CD14-positive monocyte (primary cell): ENCODE measurements at regions not wholly inside any gene's neighbourhood (a gene's known extent, or its start where the extent isn't known, plus 50 kb on each side); places are given as distances from the start of the nearest gene placed in this dataset.

Source experiments
- DNase-seq, 3 donors: peaks; one replicate each; pipeline ENCODE4 v3.0.0-alpha.2; 2011 to 2022
- H2AFZ ChIP-seq: 2 replicates; pipeline ENCODE4 v1.6.0; 2012; ENCODE audit warnings: mild to moderate bottlenecking, low read depth, low read length, inconsistent platforms; ENCODE audit not compliant: insufficient read depth, poor library complexity, severe bottlenecking
- H3K27ac ChIP-seq, 2 donors: 1 replicate in 1 of 2; 2 replicates in 1 of 2; pipeline ENCODE4 v1.5.1; 2012 to 2013; ENCODE audit warnings: low read length in 2 of 2, control low read depth in 1 of 2, inconsistent platforms in 1 of 2, low read depth in 1 of 2, mild to moderate bottlenecking in 1 of 2
- H3K27me3 ChIP-seq, 2 donors: one replicate each; pipeline versions ENCODE4 v1.6.0 to v1.6.1; 2011 to 2013; ENCODE audit warnings: low read length in 2 of 2; ENCODE audit not compliant: control insufficient read depth in 2 of 2, insufficient read depth in 2 of 2
- H3K36me3 ChIP-seq, 2 donors: replicated peaks in 1 of 2; 1 replicate in 1 of 2; 2 replicates in 1 of 2; pipeline versions ENCODE4 v1.5.1 to v1.6.1; 2012 to 2013; ENCODE audit warnings: low read length in 2 of 2, control low read depth in 1 of 2, inconsistent platforms in 1 of 2, mild to moderate bottlenecking in 1 of 2; ENCODE audit not compliant: insufficient read depth in 2 of 2, control insufficient read depth in 1 of 2
- H3K4me1 ChIP-seq, 2 donors: 1 replicate in 1 of 2; 2 replicates in 1 of 2; pipeline versions ENCODE4 v1.5.1 to v1.6.1; 2012 to 2013; ENCODE audit warnings: low read length in 2 of 2, control low read depth in 1 of 2, inconsistent platforms in 1 of 2, mild to moderate bottlenecking in 1 of 2, moderate library complexity in 1 of 2; ENCODE audit not compliant: insufficient read depth in 2 of 2, control insufficient read depth in 1 of 2
- H3K4me2 ChIP-seq: replicated peaks from 2 replicates; pipeline ENCODE3; 2012; ENCODE audit warnings: low read length, moderate library complexity, mild to moderate bottlenecking; ENCODE audit not compliant: poor library complexity, severe bottlenecking; ENCODE audit errors: extremely low read depth
- H3K4me3 ChIP-seq, 3 experiments: fragments of 200-600 bp in 1 of 3; sonication (generic) in 1 of 3; replicated peaks in 1 of 3; 1 replicate in 2 of 3; 2 replicates in 1 of 3; pipeline ENCODE4 v1.5.1; 2011 to 2013; ENCODE audit warnings: low read length in 3 of 3, mild to moderate bottlenecking in 3 of 3, control low read depth in 2 of 3, low read depth in 2 of 3, inconsistent platforms in 1 of 3, moderate library complexity in 1 of 3
- H3K79me2 ChIP-seq: 2 replicates; pipeline ENCODE4 v1.6.0; 2012; ENCODE audit warnings: mild to moderate bottlenecking, control low read depth, inconsistent platforms, low read length, moderate library complexity; ENCODE audit not compliant: insufficient read depth
- H3K9ac ChIP-seq: 2 replicates; pipeline ENCODE4 v1.6.0; 2017; ENCODE audit warnings: low read length, mild to moderate bottlenecking; ENCODE audit not compliant: insufficient read depth, poor library complexity, severe bottlenecking
- H3K9me3 ChIP-seq, 2 donors: replicated peaks in 1 of 2; 1 replicate in 1 of 2; 2 replicates in 1 of 2; pipeline versions ENCODE4 v1.5.1 to v1.6.1; 2012 to 2013; ENCODE audit warnings: low read length in 2 of 2, control low read depth in 1 of 2; ENCODE audit not compliant: control insufficient read depth in 1 of 2, insufficient read depth in 1 of 2
- H4K20me1 ChIP-seq: 2 replicates; pipeline ENCODE4 v1.6.0; 2012; ENCODE audit warnings: mild to moderate bottlenecking, low read length, control low read depth, moderate library complexity; ENCODE audit not compliant: insufficient read depth
- H3K27ac Mint-ChIP-seq, 7 donors: one replicate each; pipeline ENCODE4 v1.8.0; 2020; ENCODE audit warnings: mild to moderate bottlenecking in 7 of 7, mixed read lengths in 7 of 7, moderate library complexity in 6 of 7, inconsistent platforms in 2 of 7
- H3K27me3 Mint-ChIP-seq, 3 donors: one replicate each; pipeline ENCODE4 v1.8.0; 2021 to 2022; ENCODE audit warnings: low read depth in 3 of 3, mild to moderate bottlenecking in 3 of 3, mixed read lengths in 3 of 3, moderate library complexity in 3 of 3, inconsistent platforms in 1 of 3
- H3K36me3 Mint-ChIP-seq, 2 donors: one replicate each; pipeline ENCODE4 v1.8.0; 2020; ENCODE audit warnings: mixed read lengths in 2 of 2, inconsistent platforms in 1 of 2, mild to moderate bottlenecking in 1 of 2
- H3K4me1 Mint-ChIP-seq: one replicate; pipeline ENCODE4 v1.8.0; 2020; ENCODE audit warnings: mild to moderate bottlenecking, mixed read lengths
- H3K4me3 Mint-ChIP-seq, 2 donors: one replicate each; pipeline ENCODE4 v1.8.0; 2020; ENCODE audit warnings: mild to moderate bottlenecking in 2 of 2, mixed read lengths in 2 of 2, moderate library complexity in 1 of 2
- H3K9me3 Mint-ChIP-seq, 7 donors: one replicate each; pipeline ENCODE4 v1.8.0; 2020 to 2022; ENCODE audit warnings: mixed read lengths in 7 of 7, mild to moderate bottlenecking in 6 of 7, moderate library complexity in 6 of 7, inconsistent platforms in 2 of 7
- WGBS: methylation state at CpG from one replicate; pipeline ENCODE4 v1.1.5; 2013; ENCODE audit warnings: missing lambda C conversion rate; ENCODE audit not compliant: insufficient coverage; 5-methylcytosine and 5-hydroxymethylcytosine counted together
- intact Hi-C, 2 donors: fragments of 100-400 bp; cut with micrococcal nuclease; formaldehyde crosslinking; loops; one replicate each; pipeline versions ENCODE4 v1.15.0 to v1.15.1; 2023
- TF ChIP-seq, protein P1 (sequence below): fragments of 200-600 bp; IDR thresholded peaks from one replicate; pipeline ENCODE4 v1.8.0; 2022; ENCODE audit warnings: antibody characterized with exemption, mild to moderate bottlenecking

DNA sequence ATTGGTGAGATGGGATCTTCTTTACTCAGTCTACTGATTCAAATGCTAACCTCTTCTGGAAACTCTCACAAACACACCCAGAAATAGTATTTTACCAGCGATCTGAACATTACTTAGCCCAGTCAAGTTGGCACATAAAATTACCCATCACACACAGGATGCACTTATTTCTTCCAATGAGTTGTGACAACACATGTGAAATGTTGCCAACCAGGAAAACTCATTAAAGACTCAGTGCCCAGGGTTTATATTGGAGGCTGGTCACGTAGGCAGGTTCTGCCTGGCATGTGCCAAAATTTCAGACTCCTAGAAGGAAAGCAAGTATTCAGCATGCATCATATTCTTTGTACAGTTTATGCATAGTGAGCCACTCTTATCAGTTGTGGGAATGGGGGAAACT, 443.3 kb downstream of the EPM2A start:
- Histone ChIP-seq H3K9me3 (peaks cover 0 to 4% of the 10 kb centered on the region in 2 donors), H3K4me3 (no peak overlapping the region), H3K79me2 (no peaks in the 10 kb centered on the region), H3K4me2 (no peak overlapping the region), H3K9ac (no peak overlapping the region), H3K36me3 (no peaks in the 10 kb centered on the region), H4K20me1 (no peaks in the 10 kb centered on the region), H3K4me1 (no peaks in the 10 kb centered on the region), H3K27ac (no peak overlapping the region), H3K27me3 (no peaks in the 10 kb centered on the region), H2AFZ (no peak overlapping the region)
- H3K4me3 Mint-ChIP-seq: no peak overlapping the region
- no peak for DNase-seq
- H3K27ac Mint-ChIP-seq: no peak overlapping the region
- WGBS: no CpG with 5 or more reads among the region's 2 CpGs
- no peaks in the 10 kb centered on the region for H3K4me1 Mint-ChIP-seq
- peaks cover 0 to 11% (median 3%) of the 10 kb centered on the region in 7 donors for H3K9me3 Mint-ChIP-seq
- TF ChIP-seq, protein P1, sequence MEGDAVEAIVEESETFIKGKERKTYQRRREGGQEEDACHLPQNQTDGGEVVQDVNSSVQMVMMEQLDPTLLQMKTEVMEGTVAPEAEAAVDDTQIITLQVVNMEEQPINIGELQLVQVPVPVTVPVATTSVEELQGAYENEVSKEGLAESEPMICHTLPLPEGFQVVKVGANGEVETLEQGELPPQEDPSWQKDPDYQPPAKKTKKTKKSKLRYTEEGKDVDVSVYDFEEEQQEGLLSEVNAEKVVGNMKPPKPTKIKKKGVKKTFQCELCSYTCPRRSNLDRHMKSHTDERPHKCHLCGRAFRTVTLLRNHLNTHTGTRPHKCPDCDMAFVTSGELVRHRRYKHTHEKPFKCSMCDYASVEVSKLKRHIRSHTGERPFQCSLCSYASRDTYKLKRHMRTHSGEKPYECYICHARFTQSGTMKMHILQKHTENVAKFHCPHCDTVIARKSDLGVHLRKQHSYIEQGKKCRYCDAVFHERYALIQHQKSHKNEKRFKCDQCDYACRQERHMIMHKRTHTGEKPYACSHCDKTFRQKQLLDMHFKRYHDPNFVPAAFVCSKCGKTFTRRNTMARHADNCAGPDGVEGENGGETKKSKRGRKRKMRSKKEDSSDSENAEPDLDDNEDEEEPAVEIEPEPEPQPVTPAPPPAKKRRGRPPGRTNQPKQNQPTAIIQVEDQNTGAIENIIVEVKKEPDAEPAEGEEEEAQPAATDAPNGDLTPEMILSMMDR: no peak
- H3K36me3 Mint-ChIP-seq: no peaks in the 10 kb centered on the region
- intact Hi-C loops: no loop called here
- no peaks in the 10 kb centered on the region for H3K27me3 Mint-ChIP-seq

DNA sequence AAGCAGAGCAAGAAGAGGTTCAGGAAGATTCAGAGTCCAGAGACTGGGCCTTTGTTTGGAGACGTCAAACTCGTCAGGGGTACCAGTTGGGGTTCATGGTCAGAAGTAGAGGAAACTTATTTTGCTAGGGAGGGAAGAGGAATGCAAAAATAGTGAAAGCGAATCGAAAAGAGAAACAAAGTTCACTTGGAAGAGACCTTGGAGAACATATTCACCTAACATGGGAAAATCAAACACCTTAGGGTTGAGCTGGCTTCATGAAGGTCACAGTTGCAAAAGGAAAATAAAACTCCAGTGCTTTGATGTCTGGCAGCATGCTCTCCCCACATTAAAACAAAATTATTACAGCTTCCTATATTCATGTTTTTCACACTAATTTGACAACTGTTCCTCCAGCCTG, 440.4 kb downstream of the EPM2A start:
- H3K27ac ChIP-seq: no peak overlapping the region
- H4K20me1 ChIP-seq: no peaks in the 10 kb centered on the region
- intact Hi-C loops: no loop called here
- no peak overlapping the region for H3K4me2 ChIP-seq
- no peaks in the 10 kb centered on the region for H3K27me3 ChIP-seq
- Mint-ChIP-seq H3K36me3 (no peaks in the 10 kb centered on the region), H3K4me1 (no peaks in the 10 kb centered on the region), H3K9me3 (peaks cover 0 to 9% (median 2%) of the 10 kb centered on the region in 7 donors), H3K4me3 (no peak overlapping the region), H3K27ac (no peak overlapping the region), H3K27me3 (no peaks in the 10 kb centered on the region)
- H3K79me2 ChIP-seq: no peaks in the 10 kb centered on the region
- peaks cover 0 to 1% of the 10 kb centered on the region in 2 donors for H3K9me3 ChIP-seq
- no peaks in the 10 kb centered on the region for H3K36me3 ChIP-seq
- DNase-seq: no peak
- H3K9ac ChIP-seq: no peak overlapping the region
- no peak overlapping the region for H2AFZ ChIP-seq
- WGBS: 100% methylated on average over 1 of the region's 4 CpGs
- no peak overlapping the region for H3K4me3 ChIP-seq
- TF ChIP-seq, protein P1: no peak
- H3K4me1 ChIP-seq: no peaks in the 10 kb centered on the region
